Breast epithelium (tissue), 3 donors: ENCODE measurements at regions not wholly inside any gene's neighbourhood (a gene's known extent, or its start where the extent isn't known, plus 50 kb on each side); places are given as distances from the start of the nearest gene placed in this dataset.

Experiments
- CTCF ChIP-seq, 3 donors: fragments of 450-650 bp; IDR thresholded peaks; one replicate each; pipeline ENCODE4 v1.5.1; 2016 to 2017; ENCODE audit warnings: antibody characterized with exemption in 3 of 3, mild to moderate bottlenecking in 3 of 3, moderate library complexity in 3 of 3
- POLR2A ChIP-seq: fragments of 450-650 bp; IDR thresholded peaks from one replicate; pipeline ENCODE4 v1.6.1; 2016; ENCODE audit warnings: antibody characterized with exemption, mild to moderate bottlenecking, moderate library complexity
- POLR2AphosphoS5 ChIP-seq, 3 donors: sonication (generic); formaldehyde crosslinking; IDR thresholded peaks; one replicate each; pipeline ENCODE4 v1.6.1; 2017; ENCODE audit warnings: antibody characterized with exemption in 3 of 3

- TF ChIP-seq POLR2AphosphoS5 (IDR thresholded peaks at IDR 0.05) (no peak), CTCF (IDR thresholded peaks at IDR 0.05) (no peak), POLR2A (no peak)
Observed at GRCh38 chr13:67696775-67697174, 466.6 kb upstream of the PCDH9 start.
